Right lobe of liver (tissue), 4 donors: ENCODE measurements at regions not wholly inside any gene's neighbourhood (a gene's known extent, or its start where the extent isn't known, plus 50 kb on each side); places are given as distances from the start of the nearest gene placed in this dataset.

Experiments
- POLR2A ChIP-seq: fragments of 450-650 bp; IDR thresholded peaks from one replicate; pipeline ENCODE4 v1.6.1; 2017; ENCODE audit warnings: antibody characterized with exemption, mild to moderate bottlenecking
- TF ChIP-seq, protein P1 (sequence below), 4 donors: fragments of 200-600 bp in 3 of 4; fragments of 450-650 bp in 1 of 4; IDR thresholded peaks; one replicate each; pipeline versions ENCODE4 v1.5.1 to v1.8.0; 2016 to 2022; ENCODE audit warnings: antibody characterized with exemption in 4 of 4, mild to moderate bottlenecking in 2 of 4
- donor health status: DM: no; HTN: no; CAD: no.
- donor health status: DM: no; HTN: no; CAD: no.
- donor health status: DM: no; HTN: yes; CAD: no.

DNA sequence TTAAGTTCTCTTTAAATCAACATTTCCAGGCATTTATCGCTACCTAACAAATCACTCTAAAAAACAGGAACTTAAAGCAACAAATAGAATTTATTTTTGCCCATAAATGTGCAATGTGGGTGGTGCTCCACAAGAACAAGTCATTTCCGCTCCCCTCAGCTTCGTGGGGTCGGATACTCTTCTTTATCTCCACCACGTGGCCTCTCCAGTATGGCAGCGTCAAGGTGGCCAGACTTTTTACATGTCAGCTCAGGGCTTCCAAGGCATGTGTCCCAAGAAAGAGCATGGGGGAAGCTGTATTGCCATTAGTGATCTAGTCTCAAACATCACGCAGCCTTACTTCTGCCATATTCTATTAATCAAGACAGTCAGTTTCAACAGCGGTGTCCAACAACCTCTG, 249.2 kb upstream of the NOCT start:
- TF ChIP-seq, protein P1, sequence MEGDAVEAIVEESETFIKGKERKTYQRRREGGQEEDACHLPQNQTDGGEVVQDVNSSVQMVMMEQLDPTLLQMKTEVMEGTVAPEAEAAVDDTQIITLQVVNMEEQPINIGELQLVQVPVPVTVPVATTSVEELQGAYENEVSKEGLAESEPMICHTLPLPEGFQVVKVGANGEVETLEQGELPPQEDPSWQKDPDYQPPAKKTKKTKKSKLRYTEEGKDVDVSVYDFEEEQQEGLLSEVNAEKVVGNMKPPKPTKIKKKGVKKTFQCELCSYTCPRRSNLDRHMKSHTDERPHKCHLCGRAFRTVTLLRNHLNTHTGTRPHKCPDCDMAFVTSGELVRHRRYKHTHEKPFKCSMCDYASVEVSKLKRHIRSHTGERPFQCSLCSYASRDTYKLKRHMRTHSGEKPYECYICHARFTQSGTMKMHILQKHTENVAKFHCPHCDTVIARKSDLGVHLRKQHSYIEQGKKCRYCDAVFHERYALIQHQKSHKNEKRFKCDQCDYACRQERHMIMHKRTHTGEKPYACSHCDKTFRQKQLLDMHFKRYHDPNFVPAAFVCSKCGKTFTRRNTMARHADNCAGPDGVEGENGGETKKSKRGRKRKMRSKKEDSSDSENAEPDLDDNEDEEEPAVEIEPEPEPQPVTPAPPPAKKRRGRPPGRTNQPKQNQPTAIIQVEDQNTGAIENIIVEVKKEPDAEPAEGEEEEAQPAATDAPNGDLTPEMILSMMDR (IDR thresholded peaks at IDR 0.05), result no peak
- no peak for TF ChIP-seq POLR2A
